Putamen (tissue), 1 donor: ENCODE measurements at regions not wholly inside any gene's neighbourhood (a gene's known extent, or its start where the extent isn't known, plus 50 kb on each side); places are given as distances from the start of the nearest gene placed in this dataset.

Experiments
- DNase-seq: peaks from one replicate; pipeline ENCODE4 v3.0.0-alpha.2; 2016; ENCODE audit warnings: low spot score

GRCh38 chr3:44090036-44090435 is 151.7 kb upstream of the TOPAZ1 start:
- DNase-seq: no peak

DNA sequence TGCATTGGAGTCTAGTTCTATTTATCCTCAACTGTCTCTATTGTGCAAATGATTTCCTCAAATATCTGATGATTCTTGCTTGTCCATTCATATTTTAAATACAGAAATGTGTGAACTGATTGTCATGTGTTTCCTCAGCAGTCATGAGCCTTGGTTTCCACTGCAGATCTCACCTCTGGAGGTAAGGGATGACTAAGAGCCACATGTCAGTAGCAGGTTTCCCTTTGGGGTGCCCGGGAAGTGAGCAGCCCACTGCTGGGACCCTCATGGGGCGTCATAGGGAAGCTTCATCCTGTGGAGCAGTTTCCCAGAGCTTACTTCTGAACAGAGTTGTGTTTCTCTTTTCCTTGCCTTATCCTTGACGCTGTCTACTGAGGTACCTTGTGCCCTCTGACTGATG is 149.2 kb upstream of the TOPAZ1 start:
- no peak for DNase-seq

DNA sequence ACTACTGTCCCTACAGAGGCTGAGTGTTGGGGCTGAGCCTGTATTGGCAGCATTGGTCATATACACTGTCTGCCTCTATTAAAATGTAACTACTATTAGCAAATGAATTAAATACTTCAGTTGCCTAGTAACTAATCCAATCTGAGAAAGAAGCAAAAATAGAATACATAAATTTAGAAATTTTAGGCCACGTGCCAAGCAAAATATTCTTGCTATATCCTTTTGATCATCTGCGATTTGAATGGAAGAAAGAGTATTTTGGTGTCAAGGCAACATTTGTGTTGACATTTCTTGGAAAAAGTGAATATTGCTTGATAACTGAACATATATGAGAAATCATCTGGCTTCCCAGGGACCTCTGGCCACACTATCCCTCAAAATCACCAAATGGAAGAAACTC is 148.2 kb upstream of the TOPAZ1 start:
- no peak for DNase-seq

GRCh38 chr3:44098656-44099415 is 142.8 kb upstream of the TOPAZ1 start:
- DNase-seq: no peak

DNA sequence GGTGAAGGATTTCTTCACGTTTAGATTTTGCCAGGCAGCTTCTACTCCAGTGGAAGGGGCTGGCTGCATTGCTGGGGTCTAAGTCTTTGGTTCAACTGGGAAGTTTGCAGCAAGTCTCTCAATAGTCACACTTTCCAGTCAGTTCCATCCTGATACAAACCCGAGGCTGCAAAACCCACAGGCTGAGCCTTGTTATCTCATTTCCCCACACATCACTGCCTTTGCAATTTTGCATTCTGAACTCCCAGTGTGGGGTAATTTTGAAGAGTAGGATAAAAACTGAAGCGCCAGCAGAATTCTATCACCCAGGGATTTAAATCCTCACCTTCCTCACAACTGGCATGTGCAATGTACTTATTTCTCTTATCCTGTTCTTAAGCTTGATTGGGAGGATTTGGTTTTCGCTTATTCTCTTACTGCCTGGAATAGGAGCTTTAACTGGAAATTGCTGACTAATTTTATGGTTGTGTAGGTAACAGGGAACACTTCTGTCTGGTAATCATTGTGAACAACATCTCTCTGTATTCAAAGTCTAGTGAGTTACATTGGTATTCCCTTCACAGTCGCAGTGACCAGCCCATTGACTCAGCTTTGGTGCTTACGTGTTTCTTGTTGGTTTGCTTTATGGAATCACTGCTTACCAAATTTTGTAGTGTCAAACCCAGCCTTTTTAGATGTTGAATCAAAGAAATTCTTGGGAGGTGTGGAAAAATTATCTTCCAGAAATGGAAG is 142.0 kb upstream of the TOPAZ1 start:
- peak; percentile 63 for DNase-seq

DNA sequence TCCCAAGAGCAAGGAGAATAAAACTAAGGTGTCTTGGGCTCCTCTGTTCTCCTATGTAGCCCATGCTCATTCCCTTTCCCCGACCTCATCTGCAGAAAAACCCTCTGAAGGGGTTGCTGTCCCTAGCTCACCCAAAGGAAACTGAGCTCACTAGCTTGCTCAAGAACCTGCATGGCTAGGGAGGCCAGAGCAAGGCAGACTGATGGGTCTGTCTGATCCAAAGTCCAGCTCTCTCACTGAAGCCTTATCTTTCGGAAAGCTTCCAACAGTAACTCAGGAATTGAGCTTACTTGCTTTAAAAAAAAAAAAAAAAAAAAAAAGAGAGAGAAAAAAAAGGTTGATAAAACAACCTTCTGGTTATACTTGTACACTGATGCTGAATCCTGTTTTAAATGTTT is 141.4 kb upstream of the TOPAZ1 start:
- DNase-seq: no peak

- no peak for DNase-seq
Observed at GRCh38 chr3:44104043-44104442, 137.6 kb upstream of the TOPAZ1 start.

GRCh38 chr3:44104668-44105321 is 136.9 kb upstream of the TOPAZ1 start:
- peak; percentile 75 for DNase-seq

DNA sequence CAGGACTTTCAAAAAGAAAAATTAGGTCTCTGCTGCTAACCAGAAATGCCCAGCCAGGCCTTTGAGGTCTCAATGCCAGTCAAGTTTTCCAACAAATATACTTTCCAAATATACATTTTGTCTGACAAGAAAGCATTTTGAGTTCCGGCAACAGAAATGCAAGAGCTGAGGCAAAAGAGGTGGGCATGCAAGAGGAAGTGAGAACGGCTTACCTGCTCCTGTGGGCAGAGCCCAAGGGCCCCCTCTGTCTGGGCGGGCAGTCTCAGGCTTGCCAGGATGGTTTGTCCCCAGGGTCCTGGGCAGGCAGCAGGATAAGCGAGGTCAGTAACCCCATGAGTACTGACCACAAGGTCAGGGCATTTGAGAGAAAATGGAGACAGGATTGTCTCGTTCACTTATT is 136.1 kb upstream of the TOPAZ1 start:
- no peak for DNase-seq

DNA sequence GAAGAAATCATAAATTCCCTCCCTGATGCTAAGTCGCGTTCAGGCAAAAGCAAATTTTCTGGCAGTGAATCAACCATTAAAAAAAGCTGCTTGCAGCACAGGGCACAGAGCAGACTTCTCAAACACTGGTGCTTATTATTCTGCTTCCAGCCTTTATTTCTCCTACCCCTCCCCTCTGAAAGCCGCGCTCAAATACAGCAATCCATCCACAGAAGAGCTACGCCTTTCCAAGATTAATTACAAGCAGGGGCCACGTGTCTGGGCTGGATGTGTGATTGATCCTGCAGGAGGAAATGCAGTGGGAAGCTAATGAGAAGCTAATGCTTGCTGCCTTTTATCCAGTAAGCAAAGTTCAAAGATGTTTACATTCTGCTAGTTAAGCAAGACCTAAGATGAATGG is 134.9 kb upstream of the TOPAZ1 start:
- peak; percentile 76 for DNase-seq

DNA sequence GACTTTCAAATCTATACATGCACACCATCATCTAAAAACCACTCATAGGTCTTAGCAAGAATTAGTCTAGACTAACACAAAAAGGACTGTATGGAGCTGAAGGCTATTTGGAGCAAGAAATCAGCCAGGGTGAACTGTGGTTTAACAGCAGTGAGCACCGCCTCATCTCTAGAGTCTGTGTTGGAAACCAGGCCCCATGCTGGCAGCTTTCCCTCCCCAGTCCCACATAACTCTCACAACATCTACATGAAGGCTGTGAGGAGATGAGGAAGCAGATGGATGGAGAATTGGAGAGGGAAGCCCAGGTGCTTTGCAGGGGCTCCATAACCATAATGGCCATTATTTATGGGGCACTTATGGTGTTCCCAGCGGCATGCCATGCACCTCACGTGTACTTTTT is 133.2 kb upstream of the TOPAZ1 start:
- no peak for DNase-seq

GRCh38 chr3:44109771-44110361 is 131.8 kb upstream of the TOPAZ1 start:
- DNase-seq: no peak

DNA sequence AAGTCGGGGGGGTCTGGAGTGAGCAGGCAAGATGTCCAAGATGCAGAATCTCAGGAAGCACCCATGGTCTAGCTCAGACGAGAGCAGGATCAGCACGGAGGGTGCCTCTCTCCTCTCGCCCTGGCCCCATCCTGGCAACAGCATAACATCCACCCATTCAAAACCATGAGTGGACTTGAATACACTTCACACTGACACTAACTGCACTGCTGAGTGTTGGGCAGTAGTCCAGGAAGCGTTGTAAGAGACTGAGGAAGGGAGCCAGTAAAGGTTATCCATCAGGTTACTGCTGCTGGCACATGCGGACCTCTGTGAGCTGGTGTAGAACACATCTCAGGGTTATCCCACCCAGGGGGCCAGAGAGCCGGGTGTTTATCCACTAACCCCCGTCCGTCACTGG is 131.0 kb upstream of the TOPAZ1 start:
- DNase-seq: no peak

DNA sequence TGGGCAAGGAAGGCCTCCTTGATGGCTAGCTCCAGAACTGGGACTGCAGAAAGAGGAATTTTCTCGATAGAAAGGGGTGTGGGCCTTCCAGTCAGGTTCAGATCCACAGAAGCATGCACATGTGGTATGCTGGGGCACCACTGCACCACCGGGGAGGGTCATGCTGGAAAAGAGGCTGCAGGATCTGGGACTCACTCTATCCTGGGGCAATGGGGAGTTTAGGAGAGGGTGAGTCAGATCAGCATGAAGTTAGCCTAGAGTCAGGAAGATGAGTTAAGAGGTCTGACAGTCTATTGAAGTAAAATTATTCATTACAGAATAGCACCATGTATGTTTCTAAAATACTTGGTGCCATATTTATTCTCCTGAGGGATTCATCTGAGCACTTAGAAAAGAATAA is 130.2 kb upstream of the TOPAZ1 start:
- no peak for DNase-seq

GRCh38 chr3:44114142-44114541 is 127.5 kb upstream of the TOPAZ1 start:
- no peak for DNase-seq

GRCh38 chr3:44117239-44117638 is 124.4 kb upstream of the TOPAZ1 start:
- DNase-seq: no peak

DNA sequence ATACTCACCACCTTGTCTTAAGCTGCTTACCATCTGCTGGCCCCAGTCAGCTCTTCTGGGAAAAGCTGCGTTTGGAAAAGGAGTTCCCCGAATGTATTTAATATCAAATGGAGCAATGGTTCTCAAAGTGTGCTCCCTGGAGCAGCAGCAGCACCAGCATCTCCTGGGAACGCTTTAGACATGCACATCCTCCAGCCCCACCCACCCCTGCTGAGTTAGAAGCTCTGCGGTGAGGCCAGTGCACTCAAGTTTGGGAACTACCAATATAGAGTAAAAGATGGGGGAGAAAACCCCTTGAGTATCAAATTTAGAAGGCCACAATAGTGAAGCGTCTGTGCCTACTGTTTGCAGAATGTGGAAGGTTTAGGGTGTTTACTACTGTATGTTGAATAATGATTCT is 124.0 kb upstream of the TOPAZ1 start:
- no peak for DNase-seq

DNA sequence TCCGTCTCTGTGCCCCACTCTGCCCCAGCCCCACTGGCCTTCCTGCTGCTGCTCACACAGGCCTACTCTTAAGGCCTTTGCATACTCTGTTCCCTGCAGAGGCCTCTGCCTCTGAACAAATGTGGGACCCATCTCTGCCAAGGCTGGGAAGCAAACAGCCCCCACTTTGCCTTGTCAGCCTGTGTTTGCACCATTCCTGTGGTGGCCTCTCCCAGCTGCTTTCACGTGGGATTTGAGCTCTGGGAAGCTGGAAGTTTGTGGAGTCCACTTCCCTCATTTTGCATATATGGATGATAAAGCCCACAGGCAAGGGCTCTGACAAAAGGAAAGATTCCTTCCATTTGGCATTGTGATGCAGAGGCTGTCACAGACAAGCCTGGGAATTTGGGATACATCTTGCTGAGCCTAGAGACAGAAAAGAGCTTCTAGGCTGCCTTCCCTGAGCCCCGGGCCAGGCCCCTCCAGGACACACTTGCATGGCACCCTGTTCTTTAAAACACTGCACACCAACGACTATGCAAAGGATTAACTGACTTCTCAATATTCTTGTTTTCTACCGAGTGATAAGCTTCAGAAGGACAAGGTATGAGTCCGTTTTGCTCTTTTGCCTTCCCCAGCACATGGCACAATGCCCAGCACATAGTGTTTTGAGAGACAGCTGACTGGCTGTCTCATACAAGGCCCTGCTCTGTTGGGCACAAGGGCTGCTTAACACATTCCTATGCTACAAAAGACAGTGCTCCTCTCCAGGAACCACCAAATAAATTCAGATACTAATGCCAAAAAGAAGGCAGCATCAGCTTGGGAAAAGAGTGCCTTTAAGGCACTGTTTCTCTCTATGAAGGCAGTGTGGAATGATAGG is 120.7 kb upstream of the TOPAZ1 start:
- no peak for DNase-seq

GRCh38 chr3:44125246-44125645 is 116.4 kb upstream of the TOPAZ1 start:
- no peak for DNase-seq

GRCh38 chr3:44125882-44126281 is 115.8 kb upstream of the TOPAZ1 start:
- DNase-seq: no peak

DNA sequence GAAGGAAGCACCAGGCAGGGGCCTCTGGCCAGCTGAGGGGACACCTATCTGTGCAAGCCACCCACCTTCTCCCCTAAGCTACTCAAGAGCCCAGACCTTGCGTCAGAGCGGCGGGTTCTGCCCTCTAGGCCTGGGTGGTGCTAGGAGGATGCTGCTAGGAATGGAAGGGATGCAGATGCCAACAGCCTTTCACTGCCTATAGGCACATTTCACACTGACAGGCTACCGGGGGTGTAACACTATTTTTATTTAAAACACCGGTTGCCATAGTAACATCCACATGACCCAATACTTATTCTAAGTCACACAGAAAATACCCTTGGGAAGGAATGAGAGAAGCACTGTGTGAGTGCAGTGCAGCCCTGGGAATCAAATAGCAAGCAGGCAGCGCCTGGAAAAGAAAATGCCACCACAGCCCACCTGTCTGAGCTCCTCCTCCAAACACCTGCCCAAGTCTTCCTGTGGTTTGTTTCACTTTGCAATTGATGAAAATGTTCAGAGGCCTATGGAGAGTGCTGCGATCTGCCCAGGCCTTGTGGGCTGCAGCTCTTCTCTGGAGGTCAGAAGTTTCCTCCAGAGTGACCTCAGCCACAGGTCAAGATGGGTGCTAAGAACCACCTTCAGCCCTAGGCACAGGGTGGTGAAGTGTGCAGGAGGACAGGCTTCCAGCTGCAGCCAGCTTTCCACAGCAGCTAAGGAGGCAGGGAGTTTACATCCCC is 113.5 kb upstream of the TOPAZ1 start:
- DNase-seq: peak; percentile 79
